ENCODE measurements at regions not wholly inside any gene's neighbourhood (a gene's known extent, or its start where the extent isn't known, plus 50 kb on each side); places are given as distances from the start of the nearest gene placed in this dataset.
"Not testable (repeated sequence)": the region's sequence is repeated elsewhere in the genome, so short reads cannot be mapped to it uniquely, and the experiment has no call there.

- in situ Hi-C loops (cut with HindIII; ENCODE audit: low sequenced_read_pairs): no loop called here
- TF ChIP-seq CTCF (IDR thresholded peaks at IDR 0.05; ENCODE audit: low read depth, low read length, missing control alignments): no peak
- no peak overlapping the region for H3K4me3 ChIP-seq (ENCODE audit: low read depth, low read length)
- DNase-seq (ENCODE audit: low read depth): no peak
Measured at GRCh38 chr3:161674402-161674801, 177.8 kb downstream of the OTOL1 start.

- in situ Hi-C loops (cut with HindIII; ENCODE audit: low sequenced_read_pairs); DNase-seq (ENCODE audit: low read depth); H3K4me3 ChIP-seq (ENCODE audit: low read depth, low read length): not testable (repeated sequence)
Measured at GRCh38 chr3:161681831-161682230, 185.2 kb downstream of the OTOL1 start.

GRCh38 chr3:161682715-161683114 is 186.1 kb downstream of the OTOL1 start:
- in situ Hi-C loops (cut with HindIII; ENCODE audit: low sequenced_read_pairs): no loop called here
- H3K4me3 ChIP-seq (ENCODE audit: low read depth, low read length): no peak overlapping the region
- no peak for DNase-seq (ENCODE audit: low read depth)
- TF ChIP-seq CTCF (IDR thresholded peaks at IDR 0.05; ENCODE audit: low read depth, low read length, missing control alignments): no peak

- H3K4me3 ChIP-seq (ENCODE audit: low read depth, low read length): no peak overlapping the region
- in situ Hi-C loops (cut with HindIII; ENCODE audit: low sequenced_read_pairs): no loop called here
- no peak for TF ChIP-seq CTCF (IDR thresholded peaks at IDR 0.05; ENCODE audit: low read depth, low read length, missing control alignments)
- no peak for DNase-seq (ENCODE audit: low read depth)
Measured at GRCh38 chr3:161689584-161690298, 193.1 kb downstream of the OTOL1 start.

- H3K4me3 ChIP-seq (ENCODE audit: low read depth, low read length): no peak overlapping the region
- no peak for TF ChIP-seq CTCF (IDR thresholded peaks at IDR 0.05; ENCODE audit: low read depth, low read length, missing control alignments)
- in situ Hi-C loops (cut with HindIII; ENCODE audit: low sequenced_read_pairs): no loop called here
- no peak for DNase-seq (ENCODE audit: low read depth)
Measured at GRCh38 chr3:161690299-161690620, 193.7 kb downstream of the OTOL1 start.

GRCh38 chr3:161691677-161692076 is 195.1 kb downstream of the OTOL1 start:
- DNase-seq (ENCODE audit: low read depth): no peak
- in situ Hi-C loops (cut with HindIII; ENCODE audit: low sequenced_read_pairs): no loop called here
- H3K4me3 ChIP-seq (ENCODE audit: low read depth, low read length): no peak overlapping the region
- TF ChIP-seq CTCF (IDR thresholded peaks at IDR 0.05; ENCODE audit: low read depth, low read length, missing control alignments): no peak

- in situ Hi-C loops (cut with HindIII; ENCODE audit: low sequenced_read_pairs): no loop called here
- no peak overlapping the region for H3K4me3 ChIP-seq (ENCODE audit: low read depth, low read length)
- DNase-seq (ENCODE audit: low read depth): no peak
- TF ChIP-seq CTCF (IDR thresholded peaks at IDR 0.05; ENCODE audit: low read depth, low read length, missing control alignments): no peak
Measured at GRCh38 chr3:161694682-161695564, 198.3 kb downstream of the OTOL1 start.
